ENCODE measurements at regions not wholly inside any gene's neighbourhood (a gene's known extent, or its start where the extent isn't known, plus 50 kb on each side); places are given as distances from the start of the nearest gene placed in this dataset.
"Not testable (repeated sequence)": the region's sequence is repeated elsewhere in the genome, so short reads cannot be mapped to it uniquely, and the experiment has no call there.

DNA sequence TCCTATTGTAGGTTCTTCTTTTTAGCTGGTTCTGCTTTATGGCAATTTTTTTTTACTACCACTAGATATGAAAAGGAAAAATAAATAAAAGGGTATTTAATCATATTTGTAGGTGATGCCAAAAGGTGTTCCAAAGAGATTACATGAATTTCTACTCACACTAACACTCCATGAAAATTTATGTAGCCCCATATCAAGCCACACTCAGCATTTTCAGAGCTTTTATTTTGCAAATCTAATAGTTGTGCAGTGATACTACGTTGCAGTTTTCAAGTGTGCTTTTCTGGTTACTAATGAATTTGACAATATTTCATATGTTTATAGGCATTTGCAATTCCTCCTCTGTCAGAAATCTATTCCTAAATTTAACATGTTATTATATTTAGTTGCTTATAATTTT is 363.9 kb upstream of the TMEFF2 start:
- H3K36me3 ChIP-seq (ENCODE audit: control insufficient read depth, insufficient read depth, low read length, severe bottlenecking), result no peaks in the 10 kb centered on the region

DNA sequence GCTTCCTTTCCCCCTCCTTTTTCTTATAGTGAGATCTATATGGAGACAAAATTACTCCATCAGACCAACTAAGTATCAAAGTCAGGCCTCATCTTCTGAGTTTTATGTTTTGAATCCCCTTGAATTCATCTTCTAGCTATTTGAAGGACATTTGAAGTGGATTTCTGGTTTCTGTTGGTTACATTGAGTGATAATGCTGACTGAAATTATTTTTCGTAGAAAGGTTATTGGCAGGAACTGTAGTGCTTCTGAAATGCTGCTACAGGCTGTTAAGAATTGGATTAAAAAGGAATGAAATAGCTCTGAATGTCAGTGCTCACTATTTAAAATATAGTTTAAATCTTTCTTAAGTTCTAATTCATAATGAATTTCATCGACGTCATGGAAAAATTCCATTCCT is 361.0 kb upstream of the TMEFF2 start:
- DNase-seq (ENCODE audit: low read depth), result no peak
- H3K9me3 ChIP-seq (ENCODE audit: control insufficient read depth, low read length), result no peaks in the 10 kb centered on the region

More for the DNA sequence above, 363.9 kb upstream of the TMEFF2 start:
- H3K27me3 ChIP-seq (replicated peaks; ENCODE audit: control insufficient read depth, insufficient read depth, low read length), result no peaks in the 10 kb centered on the region
- no peaks in the 10 kb centered on the region for H3K9me3 ChIP-seq (ENCODE audit: control insufficient read depth, low read length)
- H3K4me1 ChIP-seq (ENCODE audit: control insufficient read depth, insufficient read depth, low read length), result no peaks in the 10 kb centered on the region
- H3K4me3 ChIP-seq (ENCODE audit: low read length), result no peak overlapping the region
- no peak for DNase-seq (ENCODE audit: low read depth)
- no peak overlapping the region for H3K9ac ChIP-seq (ENCODE audit: low read length)

DNA sequence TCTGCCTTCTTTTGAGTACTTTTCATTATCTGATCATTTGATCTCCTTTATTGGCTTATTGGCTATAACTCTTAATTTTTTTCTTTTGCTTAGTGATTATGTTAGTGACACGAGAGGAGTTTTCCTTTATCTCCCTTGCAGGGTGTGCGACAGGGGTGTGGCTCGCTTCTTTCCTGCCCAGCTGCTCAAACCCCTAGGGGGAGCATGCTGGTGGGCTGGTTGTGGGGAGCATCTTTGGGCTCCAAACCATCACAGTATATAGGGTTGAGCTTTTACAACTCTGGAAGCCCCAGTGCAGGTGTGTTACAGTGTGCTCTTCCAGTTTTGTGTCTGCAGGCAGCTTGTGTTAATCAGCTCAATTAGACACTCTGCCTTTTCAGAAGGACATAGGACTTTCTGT is 357.0 kb upstream of the TMEFF2 start:
- no peaks in the 10 kb centered on the region for H3K4me1 ChIP-seq (ENCODE audit: control insufficient read depth, insufficient read depth, low read length)
- H3K9ac ChIP-seq (ENCODE audit: low read length), result no peak overlapping the region
- DNase-seq (ENCODE audit: low read depth), result no peak
- no peak overlapping the region for H3K4me3 ChIP-seq (ENCODE audit: low read length)
- no peaks in the 10 kb centered on the region for H3K36me3 ChIP-seq (ENCODE audit: control insufficient read depth, insufficient read depth, low read length, severe bottlenecking)
- H3K27me3 ChIP-seq (replicated peaks; ENCODE audit: control insufficient read depth, insufficient read depth, low read length), result no peaks in the 10 kb centered on the region
- no peaks in the 10 kb centered on the region for H3K9me3 ChIP-seq (ENCODE audit: control insufficient read depth, low read length)

More for the DNA sequence above, 361.0 kb upstream of the TMEFF2 start:
- Histone ChIP-seq H3K4me1 (ENCODE audit: control insufficient read depth, insufficient read depth, low read length) (no peaks in the 10 kb centered on the region), H3K27me3 (replicated peaks; ENCODE audit: control insufficient read depth, insufficient read depth, low read length) (no peaks in the 10 kb centered on the region), H3K9ac (ENCODE audit: low read length) (no peak overlapping the region), H3K36me3 (ENCODE audit: control insufficient read depth, insufficient read depth, low read length, severe bottlenecking) (no peaks in the 10 kb centered on the region), H3K4me3 (ENCODE audit: low read length) (no peak overlapping the region)

GRCh38 chr2:192546565-192546964 is 351.8 kb upstream of the TMEFF2 start:
- no peak for DNase-seq (ENCODE audit: low read depth)
- H3K9ac ChIP-seq (ENCODE audit: low read length), result no peak overlapping the region
- H3K4me3 ChIP-seq (ENCODE audit: low read length), result no peak overlapping the region
- no peaks in the 10 kb centered on the region for H3K4me1 ChIP-seq (ENCODE audit: control insufficient read depth, insufficient read depth, low read length)
- no peaks in the 10 kb centered on the region for H3K36me3 ChIP-seq (ENCODE audit: control insufficient read depth, insufficient read depth, low read length, severe bottlenecking)
- no peaks in the 10 kb centered on the region for H3K9me3 ChIP-seq (ENCODE audit: control insufficient read depth, low read length)
- H3K27me3 ChIP-seq (replicated peaks; ENCODE audit: control insufficient read depth, insufficient read depth, low read length), result no peaks in the 10 kb centered on the region

DNA sequence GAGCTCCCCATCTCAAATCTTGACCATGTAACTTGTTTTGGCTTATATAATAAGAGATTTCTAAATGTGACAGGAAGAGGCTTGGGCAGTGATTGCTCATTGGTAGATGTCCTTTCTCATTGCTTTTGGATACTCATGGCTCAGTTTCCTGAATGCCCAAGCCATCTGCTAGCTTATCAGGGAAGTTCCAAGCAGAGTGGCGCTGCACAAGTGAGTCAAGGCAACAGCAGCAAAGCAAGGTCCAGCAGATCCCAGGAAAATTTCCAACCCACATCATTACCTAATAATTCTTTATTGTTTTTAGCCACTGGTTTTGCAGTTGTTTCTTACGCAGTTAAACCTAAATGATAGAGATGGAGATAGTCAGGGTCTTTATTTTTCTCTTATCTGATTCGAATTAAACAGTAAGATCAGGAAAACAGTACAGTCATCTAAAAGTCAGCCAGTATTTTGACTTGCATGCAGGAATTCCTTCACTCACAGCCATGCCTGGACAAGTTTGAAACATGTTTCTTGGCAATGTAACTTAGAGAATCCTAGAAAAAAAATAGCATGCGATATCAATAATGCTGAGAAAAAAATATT is 349.7 kb upstream of the TMEFF2 start:
- H3K9ac ChIP-seq (ENCODE audit: low read length), result no peak overlapping the region
- no peaks in the 10 kb centered on the region for H3K9me3 ChIP-seq (ENCODE audit: control insufficient read depth, low read length)
- no peak overlapping the region for H3K4me3 ChIP-seq (ENCODE audit: low read length)
- no peaks in the 10 kb centered on the region for H3K36me3 ChIP-seq (ENCODE audit: control insufficient read depth, insufficient read depth, low read length, severe bottlenecking)
- DNase-seq (ENCODE audit: low read depth), result peak; percentile 34
- no peaks in the 10 kb centered on the region for H3K4me1 ChIP-seq (ENCODE audit: control insufficient read depth, insufficient read depth, low read length)
- no peaks in the 10 kb centered on the region for H3K27me3 ChIP-seq (replicated peaks; ENCODE audit: control insufficient read depth, insufficient read depth, low read length)

GRCh38 chr2:192542148-192543066 is 347.7 kb upstream of the TMEFF2 start:
- not testable (repeated sequence) for H3K4me1 ChIP-seq (ENCODE audit: control insufficient read depth, insufficient read depth, low read length); DNase-seq (ENCODE audit: low read depth); H3K4me3 ChIP-seq (ENCODE audit: low read length); H3K9me3 ChIP-seq (ENCODE audit: control insufficient read depth, low read length); H3K27me3 ChIP-seq (replicated peaks; ENCODE audit: control insufficient read depth, insufficient read depth, low read length); H3K9ac ChIP-seq (ENCODE audit: low read length); H3K36me3 ChIP-seq (ENCODE audit: control insufficient read depth, insufficient read depth, low read length, severe bottlenecking)

DNA sequence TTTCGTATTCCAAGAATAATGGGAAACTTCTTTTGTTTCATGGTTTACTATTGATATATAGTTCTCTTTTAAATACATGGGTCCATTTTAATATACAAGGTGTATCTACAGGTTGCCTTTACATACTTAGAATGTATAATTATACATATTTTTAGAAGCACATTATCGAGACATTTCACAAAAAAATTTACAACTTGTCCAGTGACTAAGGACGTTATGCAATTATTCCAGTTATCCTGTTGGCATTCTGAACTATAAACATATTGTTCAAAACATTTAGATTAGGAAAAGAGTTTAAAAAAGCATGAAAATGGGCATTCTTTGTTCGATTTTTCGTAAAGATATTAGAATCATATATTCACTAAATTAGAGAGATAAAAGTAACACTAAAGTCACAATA is 344.6 kb upstream of the TMEFF2 start:
- no peaks in the 10 kb centered on the region for H3K4me1 ChIP-seq (ENCODE audit: control insufficient read depth, insufficient read depth, low read length)
- H3K36me3 ChIP-seq (ENCODE audit: control insufficient read depth, insufficient read depth, low read length, severe bottlenecking), result no peaks in the 10 kb centered on the region
- H3K9me3 ChIP-seq (ENCODE audit: control insufficient read depth, low read length), result no peaks in the 10 kb centered on the region
- no peaks in the 10 kb centered on the region for H3K27me3 ChIP-seq (replicated peaks; ENCODE audit: control insufficient read depth, insufficient read depth, low read length)
- DNase-seq (ENCODE audit: low read depth), result no peak
- H3K4me3 ChIP-seq (ENCODE audit: low read length), result no peak overlapping the region
- H3K9ac ChIP-seq (ENCODE audit: low read length), result no peak overlapping the region

DNA sequence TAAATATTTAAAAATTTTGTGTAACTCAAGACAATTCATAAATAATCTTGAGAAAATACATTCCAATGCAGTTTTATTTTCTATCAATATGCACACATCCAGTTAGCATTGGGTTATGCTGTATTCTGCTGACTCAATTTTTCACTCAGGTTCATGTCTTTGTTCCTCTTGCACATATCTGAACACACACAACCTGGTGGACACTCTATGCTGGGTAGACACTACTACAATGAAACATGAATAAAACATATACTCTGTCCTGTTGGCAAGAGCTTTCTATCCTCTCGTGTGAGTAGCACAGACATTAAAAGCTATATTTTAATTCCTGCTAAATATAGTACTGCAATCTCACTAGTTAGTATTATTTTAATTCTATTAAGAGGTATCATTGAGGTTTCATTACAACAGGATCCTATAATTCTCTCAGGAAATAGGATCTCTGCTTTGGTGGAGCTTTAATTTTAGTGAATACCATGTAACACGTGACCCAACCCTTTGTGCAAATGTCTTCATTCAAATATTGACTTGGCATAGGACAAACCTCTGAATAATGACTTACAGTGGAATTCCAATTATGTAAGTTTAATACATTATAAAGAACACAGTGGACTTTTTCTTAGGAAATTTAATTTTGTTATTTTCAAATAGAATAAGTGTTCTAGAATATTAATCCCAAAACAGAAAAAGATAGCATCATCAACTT is 342.3 kb upstream of the TMEFF2 start:
- H3K36me3 ChIP-seq (ENCODE audit: control insufficient read depth, insufficient read depth, low read length, severe bottlenecking), result no peaks in the 10 kb centered on the region
- no peak for DNase-seq (ENCODE audit: low read depth)
- H3K9ac ChIP-seq (ENCODE audit: low read length), result no peak overlapping the region
- H3K9me3 ChIP-seq (ENCODE audit: control insufficient read depth, low read length), result no peaks in the 10 kb centered on the region
- no peak overlapping the region for H3K4me3 ChIP-seq (ENCODE audit: low read length)
- H3K4me1 ChIP-seq (ENCODE audit: control insufficient read depth, insufficient read depth, low read length), result no peaks in the 10 kb centered on the region
- H3K27me3 ChIP-seq (replicated peaks; ENCODE audit: control insufficient read depth, insufficient read depth, low read length), result no peaks in the 10 kb centered on the region

DNA sequence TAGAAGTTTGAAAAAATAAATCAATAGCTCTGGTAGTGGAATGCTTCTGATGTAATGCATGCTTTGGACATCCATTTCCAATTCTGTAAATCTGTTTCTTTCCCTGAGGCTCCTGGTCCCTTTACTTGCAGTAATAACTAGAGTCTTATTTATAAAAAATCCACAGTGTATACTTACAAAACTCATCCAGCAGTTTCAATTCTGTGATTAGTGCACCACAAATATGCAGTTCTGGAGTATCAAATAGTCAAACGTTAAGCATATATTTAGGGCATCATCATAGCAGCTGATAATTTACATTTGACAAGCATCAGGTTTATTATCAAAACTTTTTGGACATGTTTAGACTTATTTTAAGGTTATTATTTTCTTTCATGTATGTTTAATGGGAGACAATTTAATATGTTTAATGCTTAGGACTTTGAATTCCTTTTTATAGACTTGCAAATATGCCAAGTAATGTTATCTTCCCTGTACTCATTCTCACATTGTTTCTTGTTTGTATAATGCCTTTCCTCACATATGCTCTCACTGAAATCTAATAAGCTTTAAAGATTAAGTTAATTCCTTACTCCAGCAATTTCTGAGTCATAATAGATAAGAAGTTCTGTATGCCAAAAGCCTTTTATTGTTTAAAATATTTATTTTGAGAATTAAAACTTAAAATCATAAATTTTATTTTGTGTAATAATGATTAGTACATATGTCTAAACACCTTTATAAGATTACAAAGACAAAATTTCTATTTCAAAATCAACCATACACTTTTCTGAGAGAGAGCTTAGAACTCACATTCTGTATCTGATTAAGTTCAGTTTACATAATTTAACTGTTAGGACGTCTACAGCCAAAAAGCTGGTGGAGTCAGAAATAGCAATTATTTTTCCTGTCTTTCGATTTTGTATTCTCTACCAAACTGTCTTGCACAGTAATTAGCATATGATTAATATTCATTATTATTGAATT is 341.5 kb upstream of the TMEFF2 start:
- H3K9me3 ChIP-seq (ENCODE audit: control insufficient read depth, low read length), result no peaks in the 10 kb centered on the region
- no peaks in the 10 kb centered on the region for H3K27me3 ChIP-seq (replicated peaks; ENCODE audit: control insufficient read depth, insufficient read depth, low read length)
- peak; percentile 50 for DNase-seq (ENCODE audit: low read depth)
- H3K9ac ChIP-seq (ENCODE audit: low read length), result no peak overlapping the region
- H3K4me1 ChIP-seq (ENCODE audit: control insufficient read depth, insufficient read depth, low read length), result no peaks in the 10 kb centered on the region
- H3K36me3 ChIP-seq (ENCODE audit: control insufficient read depth, insufficient read depth, low read length, severe bottlenecking), result no peaks in the 10 kb centered on the region
- H3K4me3 ChIP-seq (ENCODE audit: low read length), result no peak overlapping the region

GRCh38 chr2:192534072-192534471 is 339.3 kb upstream of the TMEFF2 start:
- no peaks in the 10 kb centered on the region for H3K4me1 ChIP-seq (ENCODE audit: control insufficient read depth, insufficient read depth, low read length)
- H3K27me3 ChIP-seq (replicated peaks; ENCODE audit: control insufficient read depth, insufficient read depth, low read length), result no peaks in the 10 kb centered on the region
- peak; percentile 86 for DNase-seq (ENCODE audit: low read depth)
- no peaks in the 10 kb centered on the region for H3K9me3 ChIP-seq (ENCODE audit: control insufficient read depth, low read length)
- no peak overlapping the region for H3K4me3 ChIP-seq (ENCODE audit: low read length)
- no peak overlapping the region for H3K9ac ChIP-seq (ENCODE audit: low read length)
- no peaks in the 10 kb centered on the region for H3K36me3 ChIP-seq (ENCODE audit: control insufficient read depth, insufficient read depth, low read length, severe bottlenecking)
